ENCODE measurements at regions not wholly inside any gene's neighbourhood (a gene's known extent, or its start where the extent isn't known, plus 50 kb on each side); places are given as distances from the start of the nearest gene placed in this dataset.

DNA sequence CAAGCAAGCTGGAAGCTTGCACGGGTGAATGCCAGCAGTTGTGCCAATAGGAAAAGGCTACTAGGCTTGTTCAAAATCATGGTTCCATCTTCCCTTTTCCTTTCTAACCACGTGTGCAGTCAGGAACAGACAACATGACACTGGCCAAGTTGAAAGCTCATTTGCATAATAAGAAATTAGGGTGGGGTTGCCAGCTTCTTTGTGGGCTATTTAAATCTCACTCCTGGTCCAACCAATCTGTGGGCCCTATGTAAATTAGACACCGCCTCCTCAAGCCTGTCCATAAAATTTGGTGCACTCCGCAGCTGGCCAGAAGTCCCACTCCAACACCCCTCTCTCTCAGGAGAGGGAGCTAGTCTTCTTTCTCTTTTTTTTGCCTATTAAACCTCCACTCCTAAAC lies 1948.4 kb upstream of the PIK3C3 start:
- DNase-seq: no peak

- DNase-seq: no peak
Measured at GRCh38 chr18:40004246-40004645, 1950.8 kb upstream of the PIK3C3 start.

GRCh38 chr18:39998317-39998716 lies 1956.7 kb upstream of the PIK3C3 start:
- no peak for DNase-seq

GRCh38 chr18:39994498-39994897 lies 1960.5 kb upstream of the PIK3C3 start:
- peak; percentile 14 for DNase-seq

- no peak for DNase-seq
Measured at GRCh38 chr18:39991696-39992265, 1963.3 kb upstream of the PIK3C3 start.

DNA sequence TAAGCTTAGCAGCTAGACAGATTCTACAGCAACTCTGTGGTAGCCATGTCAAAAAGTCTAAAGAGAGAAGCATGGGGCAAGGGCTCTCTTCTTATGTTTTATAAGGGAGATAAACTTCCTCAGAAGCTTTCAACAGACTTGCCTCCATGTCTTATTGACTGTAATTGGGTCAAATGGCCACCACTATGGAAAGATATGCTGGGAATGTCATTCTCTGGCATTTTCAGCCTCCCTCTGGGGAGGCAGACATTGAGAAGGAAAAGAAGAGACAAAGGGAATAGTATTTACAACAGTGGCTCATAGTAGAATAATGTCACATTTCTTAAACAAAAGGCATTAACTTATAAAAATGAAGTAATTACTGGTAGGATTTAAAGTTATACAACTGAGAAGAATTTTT lies 1964.5 kb upstream of the PIK3C3 start:
- DNase-seq: no peak

DNA sequence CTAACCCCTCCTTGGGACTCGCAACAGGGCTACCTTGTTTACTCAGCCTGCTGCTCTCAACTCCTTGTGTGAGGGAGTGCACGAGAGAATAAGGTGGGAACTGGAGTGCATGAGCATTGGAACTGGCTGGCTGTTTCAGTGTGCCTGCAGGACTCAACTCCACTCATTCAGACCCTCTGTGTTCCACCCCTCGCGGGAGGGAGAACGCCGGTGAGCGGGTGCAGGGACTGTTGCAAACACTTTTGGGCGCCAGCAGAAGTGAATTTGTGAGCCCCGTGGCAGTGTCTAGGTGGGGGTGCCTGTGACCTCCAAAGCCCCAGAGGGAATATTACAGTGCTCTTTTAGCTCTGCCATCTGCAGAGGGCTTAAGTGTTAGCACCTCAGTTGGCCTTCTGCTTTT lies 1978.3 kb upstream of the PIK3C3 start:
- no peak for DNase-seq

- DNase-seq: no peak
Measured at GRCh38 chr18:39972521-39972920, 1982.5 kb upstream of the PIK3C3 start.

DNA sequence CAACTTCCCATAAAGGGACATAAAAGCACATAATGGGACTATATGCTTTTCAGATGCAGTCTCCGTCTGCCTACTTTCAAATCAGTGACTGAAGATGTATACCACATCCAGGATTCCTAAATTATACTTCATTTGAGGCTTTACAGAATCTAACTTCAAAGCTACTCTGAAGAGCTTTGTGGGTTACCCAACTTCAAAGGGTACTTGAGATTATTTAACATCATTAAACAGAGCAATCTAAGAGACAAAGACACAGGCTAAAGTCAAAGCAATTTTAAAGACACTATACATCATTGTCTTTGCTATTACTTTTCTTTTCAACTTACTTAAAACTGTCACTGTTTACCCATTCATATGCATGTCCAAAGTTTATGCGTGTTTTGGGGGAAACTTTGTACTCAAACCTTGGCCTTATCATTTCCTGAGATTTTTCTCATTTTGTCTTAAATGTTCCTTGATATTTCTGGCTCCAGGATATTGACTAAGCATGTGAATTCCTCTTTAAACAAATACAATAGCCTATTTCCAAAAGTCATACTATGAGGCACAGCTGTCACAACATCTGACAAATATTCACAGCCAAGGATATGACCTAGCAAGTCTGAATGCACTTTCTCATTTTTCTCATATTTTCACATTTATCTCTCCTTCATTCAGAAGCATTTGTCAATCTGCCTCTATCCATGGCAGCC lies 1985.1 kb upstream of the PIK3C3 start:
- DNase-seq: no peak

DNA sequence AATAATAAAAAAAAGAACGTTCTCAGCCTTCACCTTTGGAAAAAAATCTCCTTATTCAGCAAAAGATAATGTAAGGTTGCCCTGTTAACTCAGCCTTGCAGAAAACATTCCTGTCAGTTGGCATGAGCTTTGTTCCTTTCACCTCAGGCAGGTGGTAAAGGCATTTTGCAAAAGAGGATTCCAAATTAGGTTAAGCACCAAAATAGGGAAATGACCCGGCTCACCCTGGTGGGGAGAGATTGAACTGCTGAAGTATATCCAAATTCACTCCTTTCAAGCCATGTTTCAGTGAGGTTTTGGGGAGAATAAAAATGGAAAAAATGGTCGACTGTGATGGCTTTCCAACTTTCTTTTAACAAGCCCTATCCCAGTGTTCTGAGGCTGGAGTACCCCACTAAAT lies 1988.8 kb upstream of the PIK3C3 start:
- DNase-seq: no peak

DNA sequence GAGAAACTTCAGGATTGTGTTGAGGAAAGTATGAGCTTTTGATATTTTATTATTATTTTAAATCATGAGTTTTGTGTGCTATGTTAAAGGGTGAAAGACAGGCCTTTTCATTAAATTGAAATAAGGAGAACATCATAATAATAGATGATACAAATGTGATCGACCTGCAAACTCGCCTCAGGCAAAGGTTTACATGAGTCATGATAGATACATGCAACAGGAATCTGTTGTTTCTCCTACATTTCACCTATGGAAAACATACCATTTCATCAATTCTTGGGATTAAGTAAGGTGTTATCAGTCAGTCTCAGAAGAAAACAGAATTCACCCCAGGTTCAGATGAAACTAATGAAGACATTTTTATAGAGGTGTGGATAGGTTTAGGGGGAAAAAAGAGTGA lies 1992.5 kb upstream of the PIK3C3 start:
- no peak for DNase-seq

DNA sequence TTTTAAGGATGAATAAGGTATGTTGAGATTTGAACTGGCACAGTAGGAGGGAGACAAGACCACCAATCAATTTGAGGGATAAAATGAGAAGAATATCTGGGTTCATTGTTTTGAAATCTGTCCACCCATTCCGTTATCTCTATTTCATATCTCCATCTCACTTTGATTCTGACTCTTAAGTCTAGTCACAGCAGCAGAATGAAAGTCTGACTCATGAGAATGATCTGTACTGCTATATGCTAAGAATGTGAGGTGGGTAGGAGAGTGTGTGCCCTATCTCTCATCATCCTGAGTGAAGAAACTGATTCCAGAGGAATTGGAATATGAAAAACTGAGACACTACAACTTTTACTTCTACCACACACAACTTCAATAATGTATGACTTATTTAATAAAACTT lies 1994.5 kb upstream of the PIK3C3 start:
- DNase-seq: no peak

DNA sequence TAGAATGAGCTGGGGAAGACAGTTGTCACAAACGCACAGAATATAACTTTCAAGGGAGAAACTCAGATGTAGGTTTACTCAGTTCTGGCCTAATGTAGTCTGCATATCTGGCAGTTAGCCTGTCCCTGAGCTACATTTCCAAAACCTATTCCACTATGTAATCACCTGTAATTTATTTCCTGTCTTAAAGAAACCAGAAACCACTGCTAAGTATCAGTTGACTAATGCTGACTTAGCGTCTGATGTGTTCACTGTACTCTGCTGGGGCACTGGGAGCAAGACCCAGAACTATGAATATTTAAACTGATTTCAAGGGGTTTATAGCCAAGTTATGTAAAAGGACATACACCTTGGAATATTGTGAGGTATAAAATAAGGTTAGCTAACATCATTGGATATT lies 1995.2 kb upstream of the PIK3C3 start:
- no peak for DNase-seq

- no peak for DNase-seq
Measured at GRCh38 chr18:39958876-39959275, 1996.2 kb upstream of the PIK3C3 start.

- DNase-seq: no peak
Measured at GRCh38 chr18:39952816-39953215, 2002.2 kb upstream of the PIK3C3 start.

DNA sequence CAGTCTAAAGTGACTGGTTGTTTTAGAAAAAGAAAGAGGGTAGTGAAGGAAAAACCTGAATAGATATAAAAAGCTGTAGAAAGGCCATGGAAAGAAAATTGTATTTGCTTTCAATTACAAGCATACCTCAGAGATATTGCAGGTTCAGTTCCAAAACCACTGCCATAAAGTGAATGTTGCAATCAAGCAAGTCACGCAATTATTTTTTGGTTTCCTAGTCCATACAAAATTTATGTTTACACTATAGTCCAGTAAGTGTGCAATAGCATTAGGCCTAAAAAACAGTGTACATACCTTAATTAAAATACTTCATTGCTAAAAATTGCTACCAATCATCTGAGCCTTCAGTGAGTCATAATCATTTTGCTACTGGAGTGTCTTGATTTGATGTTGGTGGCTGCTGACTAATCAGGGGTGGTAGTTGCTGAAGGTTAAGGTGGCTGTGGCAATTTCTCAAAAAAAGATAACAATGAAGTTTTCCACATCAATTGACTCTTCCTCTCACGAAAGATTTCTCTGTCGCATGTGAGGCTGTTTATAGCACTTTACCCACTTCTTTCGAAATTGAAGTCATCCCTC lies 2003.8 kb upstream of the PIK3C3 start:
- no peak for DNase-seq

- DNase-seq: peak; percentile 46
Measured at GRCh38 chr18:39946623-39947061, 2008.4 kb upstream of the PIK3C3 start.

GRCh38 chr18:39945076-39945475 lies 2010.0 kb upstream of the PIK3C3 start:
- DNase-seq: no peak

GRCh38 chr18:39942702-39943101 lies 2012.3 kb upstream of the PIK3C3 start:
- no peak for DNase-seq

GRCh38 chr18:39938676-39939608 lies 2016.1 kb upstream of the PIK3C3 start:
- DNase-seq: no peak

GRCh38 chr18:39935598-39935997 lies 2019.4 kb upstream of the PIK3C3 start:
- no peak for DNase-seq

GRCh38 chr18:39918847-39919246 lies 2036.2 kb upstream of the PIK3C3 start:
- DNase-seq: no peak

DNA sequence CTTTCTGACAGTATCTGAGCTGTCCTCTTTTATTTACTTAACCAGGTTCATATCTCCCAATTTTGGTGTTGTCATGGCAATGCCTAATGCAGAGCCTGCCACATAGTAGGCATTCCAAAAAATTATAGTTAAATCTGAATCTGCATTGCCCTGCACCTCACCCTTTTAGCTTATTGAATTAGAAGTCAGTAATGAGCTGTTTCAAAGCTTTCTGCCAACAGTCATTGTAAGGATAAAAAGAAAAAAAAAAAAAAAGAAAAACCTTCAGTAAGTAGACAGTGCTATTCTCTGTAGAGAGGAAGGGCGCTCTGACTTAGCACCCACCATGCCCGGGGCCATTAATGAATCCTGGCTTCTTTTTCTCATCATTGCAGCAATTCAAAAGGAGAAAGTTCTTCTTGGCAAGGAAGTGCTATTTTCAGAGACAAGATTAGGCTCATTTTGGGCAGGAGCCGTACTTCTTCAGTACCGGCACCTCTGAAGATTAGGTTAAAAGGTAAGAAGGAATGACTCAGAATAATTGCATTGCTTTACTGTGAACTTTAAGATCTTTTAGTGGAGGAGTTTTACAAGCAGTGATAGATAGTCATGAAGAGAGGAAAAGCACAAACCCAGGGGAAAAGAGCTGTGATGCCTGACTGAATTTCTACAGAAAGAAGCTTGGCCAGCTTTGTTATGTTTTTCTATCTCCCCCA lies 2041.2 kb upstream of the PIK3C3 start:
- no peak for DNase-seq

All from T1000 (cell line).